A673 (cell line): ENCODE measurements at regions not wholly inside any gene's neighbourhood (a gene's known extent, or its start where the extent isn't known, plus 50 kb on each side); places are given as distances from the start of the nearest gene placed in this dataset.

Source experiments
- BruUV-seq: library from RNA; stranded (reverse); fragments of 400-500 nt; replicated peaks from 2 replicates; lab custom pipeline; 2021; lab: Mats Ljungman, UMichigan
- CTCF ChIA-PET: fragments of 300-600 bp; sonication (Branson Sonifier 250); formaldehyde crosslinking; loops from one replicate; lab custom pipeline; 2022; ENCODE audit warnings: antibody characterized with exemption; lab: Charles Lee
- POLR2A ChIA-PET: fragments of 300-600 bp; sonication (Branson Sonifier 250); formaldehyde crosslinking; loops from one replicate; lab custom pipeline; 2022; ENCODE audit warnings: antibody characterized with exemption; ENCODE audit not compliant: low non-redundant PET; lab: Charles Lee
- DNase-seq: peaks from one replicate; pipeline ENCODE4 v3.0.0-alpha.2; 2015; ENCODE audit warnings: low spot score
- H3K27ac ChIP-seq: fragments of 200-600 bp; sonication (generic); 2 replicates; pipeline ENCODE4 v1.5.1; 2016; ENCODE audit warnings: mixed run types, low read depth, mild to moderate bottlenecking, mixed read lengths, antibody characterized with exemption, low read length; ENCODE audit not compliant: poor library complexity, severe bottlenecking
- H3K27me3 ChIP-seq: fragments of 200-600 bp; sonication (generic); replicated peaks from 2 replicates; pipeline ENCODE4 v1.6.1; 2017; ENCODE audit warnings: mixed run types, low read depth, mild to moderate bottlenecking, mixed read lengths, antibody characterized with exemption, low read length; ENCODE audit not compliant: insufficient read depth, poor library complexity
- H3K36me3 ChIP-seq: fragments of 200-600 bp; sonication (generic); 2 replicates; pipeline ENCODE4 v1.6.1; 2016; ENCODE audit warnings: mixed run types, mild to moderate bottlenecking, mixed read lengths, antibody characterized with exemption, low read length; ENCODE audit not compliant: insufficient read depth, poor library complexity, severe bottlenecking
- H3K4me1 ChIP-seq: fragments of 200-600 bp; sonication (generic); 2 replicates; pipeline ENCODE4 v1.6.1; 2017; ENCODE audit warnings: mixed run types, mild to moderate bottlenecking, mixed read lengths, antibody characterized with exemption, low read length; ENCODE audit not compliant: insufficient read depth, poor library complexity, severe bottlenecking
- H3K4me3 ChIP-seq: fragments of 200-600 bp; sonication (generic); 2 replicates; pipeline ENCODE4 v1.5.1; 2016; ENCODE audit warnings: low read depth, mixed run types, mild to moderate bottlenecking, mixed read lengths, low read length; ENCODE audit not compliant: poor library complexity, severe bottlenecking
- H3K9me3 ChIP-seq: fragments of 200-600 bp; sonication (generic); 2 replicates; pipeline ENCODE4 v1.6.1; 2016; ENCODE audit warnings: mixed run types, low read depth, mild to moderate bottlenecking, mixed read lengths, antibody characterized with exemption, low read length; ENCODE audit not compliant: poor library complexity, severe bottlenecking
- CTCF ChIP-seq: fragments of 300-800, 200-600 bp; sonication (generic); conservative IDR thresholded peaks from 2 replicates; pipeline ENCODE4 v1.5.1; 2017; ENCODE audit warnings: low read depth, mild to moderate bottlenecking, antibody characterized with exemption, low read length, moderate library complexity, mixed read lengths
- EZH2 ChIP-seq: fragments of 200-600 bp; sonication (generic); IDR thresholded peaks from 2 replicates; pipeline ENCODE4 v1.6.1; 2017; ENCODE audit warnings: borderline replicate concordance, low read depth, mild to moderate bottlenecking, mixed read lengths, antibody characterized with exemption, low read length; ENCODE audit not compliant: poor library complexity, severe bottlenecking
- intact Hi-C: fragments of 100-400 bp; cut with micrococcal nuclease; formaldehyde crosslinking; loops from one replicate; pipeline ENCODE4 v1.10.0; 2022; ENCODE audit not compliant: unreplicated experiment

- H3K27me3 ChIP-seq: no peaks in the 10 kb centered on the region
- intact Hi-C loops: no loop called here
- no peak for DNase-seq
- H3K27ac ChIP-seq: no peak overlapping the region
- no peaks in the 10 kb centered on the region for H3K9me3 ChIP-seq
- CTCF ChIA-PET: no interaction called here
- no peak overlapping the region for H3K4me3 ChIP-seq
- H3K4me1 ChIP-seq: no peaks in the 10 kb centered on the region
- BruUV-seq: no TSS peak
- POLR2A ChIA-PET: no interaction called here
- no peaks in the 10 kb centered on the region for H3K36me3 ChIP-seq
- TF ChIP-seq CTCF (no peak), EZH2 (no peak)
Observed at GRCh38 chr14:73794146-73794545, 57.5 kb upstream of the PTGR2 start.

- no peaks in the 10 kb centered on the region for H3K36me3 ChIP-seq
- ChIA-PET CTCF (no interaction called here), POLR2A (no interaction called here)
- no peaks in the 10 kb centered on the region for H3K9me3 ChIP-seq
- TF ChIP-seq EZH2 (no peak), CTCF (no peak)
- no peak overlapping the region for H3K4me3 ChIP-seq
- DNase-seq: no peak
- no TSS peak for BruUV-seq
- H3K4me1 ChIP-seq: peaks cover 11% of the 10 kb centered on the region
- H3K27ac ChIP-seq: no peak overlapping the region
- intact Hi-C loops: no loop called here
- no peaks in the 10 kb centered on the region for H3K27me3 ChIP-seq
Observed at GRCh38 chr14:73792481-73792880, 59.1 kb upstream of the PTGR2 start.

GRCh38 chr14:73789989-73790581 is 61.5 kb upstream of the PTGR2 start:
- Histone ChIP-seq H3K27me3 (no peaks in the 10 kb centered on the region), H3K4me3 (no peak overlapping the region), H3K36me3 (no peaks in the 10 kb centered on the region), H3K4me1 (peaks cover 18% of the 10 kb centered on the region), H3K9me3 (no peaks in the 10 kb centered on the region), H3K27ac (no peak overlapping the region)
- ChIA-PET CTCF (no interaction called here), POLR2A (no interaction called here)
- TF ChIP-seq EZH2 (no peak), CTCF (no peak)
- DNase-seq: no peak
- intact Hi-C loops: no loop called here
- no TSS peak for BruUV-seq
